HepG2 (cell line): ENCODE measurements at regions not wholly inside any gene's neighbourhood (a gene's known extent, or its start where the extent isn't known, plus 50 kb on each side); places are given as distances from the start of the nearest gene placed in this dataset.

Experiments
- ATAC-seq: fragments of 200-7000 bp; cut with Tn5 transposase; 3 replicates; pipeline ENCODE4 v1.9.1; 2020; ENCODE audit warnings: mild to moderate bottlenecking, moderate library complexity
- BruUV-seq: library from RNA; stranded (reverse); fragments of 400-500 nt; replicated peaks from 2 replicates; lab custom pipeline; 2021; lab: Mats Ljungman, UMichigan
- CTCF ChIA-PET: fragments of 300-600 bp; formaldehyde crosslinking; extraction: SDS; loops from one replicate; lab custom pipeline; 2021; ENCODE audit warnings: low total read pairs, inconsistent platforms, low intra/inter-chr PET ratio; lab: Yijun Ruan, JAX
- POLR2A ChIA-PET: fragments of 350-600 bp; sonication (Branson Sonifier 250); formaldehyde crosslinking; loops from one replicate; lab custom pipeline; 2020; ENCODE audit warnings: antibody characterized with exemption, inconsistent platforms; lab: Yijun Ruan, JAX
- DNase-seq: peaks from one replicate; pipeline ENCODE4 v3.0.0-alpha.2; 2015; ENCODE audit warnings: low spot score
- FAIRE-seq: peaks from 3 replicates; lab custom pipeline; 2011; peaks lifted over from hg19 to GRCh38; lab: Jason Lieb, UNC
- H2AFZ ChIP-seq: one replicate; pipeline ENCODE4 v1.6.1; 2011; ENCODE audit warnings: low read length, inconsistent platforms
- H3K27ac ChIP-seq: fragments of 300-600 bp; 3 replicates; pipeline ENCODE4 v1.8.0; 2011; ENCODE audit warnings: mixed run types, mild to moderate bottlenecking, mixed read lengths, low read length, inconsistent platforms; ENCODE audit not compliant: insufficient read depth; ENCODE audit errors: extremely low read length
- H3K27me3 ChIP-seq, 2 experiments: fragments of 200-600 bp in 1 of 2; 2 replicates in 1 of 2; 3 replicates in 1 of 2; pipeline versions ENCODE4 v1.6.0 to v1.8.0; 2011; ENCODE audit warnings: low read length in 2 of 2, mild to moderate bottlenecking in 2 of 2, moderate library complexity in 2 of 2, inconsistent platforms in 1 of 2; ENCODE audit not compliant: insufficient read depth in 2 of 2, control insufficient read depth in 1 of 2
- H3K36me3 ChIP-seq, 2 experiments: fragments of 200-600 bp in 1 of 2; replicated peaks in 1 of 2; 2 replicates in 1 of 2; 3 replicates in 1 of 2; pipeline versions ENCODE4 v1.5.1 to v1.8.0; 2011; ENCODE audit warnings: low read length in 2 of 2, inconsistent platforms in 1 of 2; ENCODE audit not compliant: insufficient read depth in 2 of 2, control insufficient read depth in 1 of 2
- H3K4me1 ChIP-seq: 2 replicates; pipeline ENCODE4 v1.5.1; 2012; ENCODE audit warnings: low read length, inconsistent platforms; ENCODE audit not compliant: insufficient read depth
- H3K4me2 ChIP-seq: 2 replicates; pipeline ENCODE4 v1.6.0; 2011; ENCODE audit warnings: low read depth, low read length, inconsistent platforms
- H3K4me3 ChIP-seq, 3 experiments: fragments of 200-600 bp in 1 of 3; sonication (generic), shearing (Covaris generic) in 1 of 3; replicated peaks in 1 of 3; 2 replicates each; pipeline ENCODE4 v1.5.1; 2011 to 2016; ENCODE audit warnings: low read length in 3 of 3, inconsistent platforms in 2 of 3, low read depth in 2 of 3, mild to moderate bottlenecking in 2 of 3, control low read depth in 1 of 3, mixed read lengths in 1 of 3; ENCODE audit not compliant: insufficient read depth in 1 of 3
- H3K79me2 ChIP-seq: one replicate; pipeline ENCODE4 v1.6.1; 2011; ENCODE audit warnings: low read length, inconsistent platforms; ENCODE audit not compliant: insufficient read depth
- H3K9ac ChIP-seq: 2 replicates; pipeline ENCODE4 v1.6.0; 2011; ENCODE audit warnings: mild to moderate bottlenecking, low read depth, low read length, inconsistent platforms; ENCODE audit not compliant: insufficient read depth
- H3K9me3 ChIP-seq: 2 replicates; pipeline ENCODE4 v1.5.1; 2012; ENCODE audit warnings: mild to moderate bottlenecking, low read length
- H4K20me1 ChIP-seq: 2 replicates; pipeline ENCODE4 v1.6.0; 2011; ENCODE audit warnings: inconsistent platforms, mild to moderate bottlenecking, low read length, moderate library complexity; ENCODE audit not compliant: insufficient read depth
- CREM ChIP-seq, 2 experiments: sonication (generic) in 1 of 2; formaldehyde crosslinking in 1 of 2; IDR thresholded peaks; 2 replicates each; pipeline versions ENCODE4 v1.4.0 to v1.6.1; 2016 to 2020; ENCODE audit warnings: antibody characterized with exemption in 1 of 2, mild to moderate bottlenecking in 1 of 2, missing genetic modification reagents in 1 of 2
- MYC ChIP-seq: sonication (generic); formaldehyde crosslinking; IDR thresholded peaks from 2 replicates; pipeline ENCODE4 v1.9.0; 2021; ENCODE audit warnings: missing genetic modification reagents, borderline replicate concordance
- ZBTB7B ChIP-seq: sonication (generic); formaldehyde crosslinking; IDR thresholded peaks from 2 replicates; pipeline ENCODE4 v1.4.0; 2020; ENCODE audit warnings: missing genetic modification reagents
- ZNF292 ChIP-seq: sonication (generic); formaldehyde crosslinking; IDR thresholded peaks from 2 replicates; pipeline ENCODE4 v1.8.1; 2022; ENCODE audit warnings: mild to moderate bottlenecking, low read depth, missing genetic modification reagents, borderline replicate concordance
- ZNF605 ChIP-seq: sonication (generic); formaldehyde crosslinking; IDR thresholded peaks from 2 replicates; pipeline ENCODE4 v1.8.0; 2022; ENCODE audit warnings: mild to moderate bottlenecking, missing genetic modification reagents
- ZSCAN25 ChIP-seq: sonication (generic); formaldehyde crosslinking; IDR thresholded peaks from 2 replicates; pipeline ENCODE4 v1.8.0; 2022; ENCODE audit warnings: mild to moderate bottlenecking, missing genetic modification reagents
- WGBS: methylation state at CpG from one replicate; pipeline ENCODE4 v1.1.6; 2017; ENCODE audit warnings: low lambda C conversion rate; 5-methylcytosine and 5-hydroxymethylcytosine counted together
- in situ Hi-C: cut with HindIII; loops from 2 replicates; pipeline ENCODE4 v1.10.0; 2017; ENCODE audit warnings: low pct_unique_long_range_greater_than_20kb; ENCODE audit not compliant: extremely low pct_ligation_motif_present
- intact Hi-C: fragments of 100-400 bp; cut with micrococcal nuclease; formaldehyde crosslinking; loops from one replicate; pipeline ENCODE4 v1.10.0; 2022; ENCODE audit not compliant: unreplicated experiment
- TF ChIP-seq, protein P1 (sequence below), 2 experiments: fragments of 450-650 bp in 1 of 2; sonication (generic) in 1 of 2; formaldehyde crosslinking in 1 of 2; IDR thresholded peaks; 2 replicates each; pipeline versions ENCODE4 v1.6.1 to v1.8.0; 2016 to 2022; ENCODE audit warnings: antibody characterized with exemption in 1 of 2, mild to moderate bottlenecking in 1 of 2, missing genetic modification reagents in 1 of 2
- TF ChIP-seq, protein P2 (sequence below): sonication (generic); formaldehyde crosslinking; IDR thresholded peaks from 2 replicates; pipeline ENCODE4 v1.4.0; 2020; ENCODE audit warnings: mild to moderate bottlenecking, missing genetic modification reagents

DNA sequence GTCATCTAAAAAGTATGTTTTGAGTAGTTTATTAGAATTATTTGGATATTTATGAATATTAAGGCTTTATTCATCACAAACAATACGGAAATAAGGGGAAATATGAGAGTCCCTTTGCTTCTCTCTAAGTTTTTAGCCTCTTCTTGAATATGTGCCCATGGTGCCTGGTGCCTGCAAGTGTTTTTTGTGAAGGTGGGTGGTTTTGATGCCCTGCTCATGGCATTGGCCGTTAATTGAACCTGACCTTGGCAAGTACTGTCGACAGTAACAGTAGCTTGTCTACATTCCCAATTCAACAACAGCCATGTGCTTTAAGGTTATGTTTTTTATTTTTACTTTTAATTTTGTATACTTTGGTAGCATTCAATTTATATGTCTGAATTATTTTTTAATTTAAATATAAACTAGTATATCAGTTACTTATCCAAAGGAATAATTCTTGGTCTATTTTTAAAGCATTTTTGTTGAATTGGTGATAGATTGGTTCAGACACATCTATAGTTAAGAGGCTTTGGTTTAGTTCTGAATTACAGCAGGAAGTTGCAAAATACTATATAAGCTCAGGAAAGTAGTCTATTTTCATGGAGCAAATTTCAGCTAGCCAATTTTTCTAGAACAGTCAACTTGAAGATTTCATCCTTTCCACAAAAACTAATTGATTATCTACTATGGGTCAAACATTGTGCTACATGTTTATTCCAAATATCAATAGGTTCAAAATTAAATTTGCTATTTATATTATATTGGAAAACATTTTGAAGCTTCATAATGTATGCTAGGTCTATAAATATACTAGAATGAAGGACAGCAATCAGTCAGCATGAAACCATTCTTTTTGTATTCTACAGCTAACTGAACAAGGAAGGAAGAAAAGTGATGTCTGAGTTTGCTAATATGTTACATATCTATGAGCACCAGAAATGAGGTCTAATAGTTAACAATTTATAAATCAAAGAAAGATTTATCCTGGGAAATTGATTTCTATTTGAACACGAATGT lies 184.4 kb downstream of the MRPL39 start:
- BruUV-seq = no TSS peak

More for the DNA sequence above, 184.4 kb downstream of the MRPL39 start:
- Histone ChIP-seq H3K4me1 (no peaks in the 10 kb centered on the region), H4K20me1 (no peaks in the 10 kb centered on the region), H3K79me2 (no peaks in the 10 kb centered on the region), H3K9me3 (peaks cover 61% of the 10 kb centered on the region), H3K27ac (no peak overlapping the region), H3K4me2 (no peak overlapping the region), H3K36me3 (no peaks in the 10 kb centered on the region)
- 15% methylated on average over 4 of the region's 4 CpGs for WGBS
- DNase-seq = no peak
- TF ChIP-seq ZBTB7B (no peak), ZNF292 (CRISPR knock-in tag) (no peak), CREM (IDR thresholded peaks at IDR 0.05) (no peak), CREM (CRISPR knock-in tag; IDR thresholded peaks at IDR 0.05) (no peak), MYC (CRISPR knock-in tag) (no peak), ZSCAN25 (CRISPR knock-in tag) (no peak), ZNF605 (CRISPR knock-in tag) (no peak)
- TF ChIP-seq, protein P1, sequence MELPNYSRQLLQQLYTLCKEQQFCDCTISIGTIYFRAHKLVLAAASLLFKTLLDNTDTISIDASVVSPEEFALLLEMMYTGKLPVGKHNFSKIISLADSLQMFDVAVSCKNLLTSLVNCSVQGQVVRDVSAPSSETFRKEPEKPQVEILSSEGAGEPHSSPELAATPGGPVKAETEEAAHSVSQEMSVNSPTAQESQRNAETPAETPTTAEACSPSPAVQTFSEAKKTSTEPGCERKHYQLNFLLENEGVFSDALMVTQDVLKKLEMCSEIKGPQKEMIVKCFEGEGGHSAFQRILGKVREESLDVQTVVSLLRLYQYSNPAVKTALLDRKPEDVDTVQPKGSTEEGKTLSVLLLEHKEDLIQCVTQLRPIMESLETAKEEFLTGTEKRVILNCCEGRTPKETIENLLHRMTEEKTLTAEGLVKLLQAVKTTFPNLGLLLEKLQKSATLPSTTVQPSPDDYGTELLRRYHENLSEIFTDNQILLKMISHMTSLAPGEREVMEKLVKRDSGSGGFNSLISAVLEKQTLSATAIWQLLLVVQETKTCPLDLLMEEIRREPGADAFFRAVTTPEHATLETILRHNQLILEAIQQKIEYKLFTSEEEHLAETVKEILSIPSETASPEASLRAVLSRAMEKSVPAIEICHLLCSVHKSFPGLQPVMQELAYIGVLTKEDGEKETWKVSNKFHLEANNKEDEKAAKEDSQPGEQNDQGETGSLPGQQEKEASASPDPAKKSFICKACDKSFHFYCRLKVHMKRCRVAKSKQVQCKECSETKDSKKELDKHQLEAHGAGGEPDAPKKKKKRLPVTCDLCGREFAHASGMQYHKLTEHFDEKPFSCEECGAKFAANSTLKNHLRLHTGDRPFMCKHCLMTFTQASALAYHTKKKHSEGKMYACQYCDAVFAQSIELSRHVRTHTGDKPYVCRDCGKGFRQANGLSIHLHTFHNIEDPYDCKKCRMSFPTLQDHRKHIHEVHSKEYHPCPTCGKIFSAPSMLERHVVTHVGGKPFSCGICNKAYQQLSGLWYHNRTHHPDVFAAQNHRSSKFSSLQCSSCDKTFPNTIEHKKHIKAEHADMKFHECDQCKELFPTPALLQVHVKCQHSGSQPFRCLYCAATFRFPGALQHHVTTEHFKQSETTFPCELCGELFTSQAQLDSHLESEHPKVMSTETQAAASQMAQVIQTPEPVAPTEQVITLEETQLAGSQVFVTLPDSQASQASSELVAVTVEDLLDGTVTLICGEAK (IDR thresholded peaks at IDR 0.05) = no peak
- TF ChIP-seq, protein P1 (CRISPR knock-in tag; IDR thresholded peaks at IDR 0.05) = no peak
- TF ChIP-seq, protein P2, sequence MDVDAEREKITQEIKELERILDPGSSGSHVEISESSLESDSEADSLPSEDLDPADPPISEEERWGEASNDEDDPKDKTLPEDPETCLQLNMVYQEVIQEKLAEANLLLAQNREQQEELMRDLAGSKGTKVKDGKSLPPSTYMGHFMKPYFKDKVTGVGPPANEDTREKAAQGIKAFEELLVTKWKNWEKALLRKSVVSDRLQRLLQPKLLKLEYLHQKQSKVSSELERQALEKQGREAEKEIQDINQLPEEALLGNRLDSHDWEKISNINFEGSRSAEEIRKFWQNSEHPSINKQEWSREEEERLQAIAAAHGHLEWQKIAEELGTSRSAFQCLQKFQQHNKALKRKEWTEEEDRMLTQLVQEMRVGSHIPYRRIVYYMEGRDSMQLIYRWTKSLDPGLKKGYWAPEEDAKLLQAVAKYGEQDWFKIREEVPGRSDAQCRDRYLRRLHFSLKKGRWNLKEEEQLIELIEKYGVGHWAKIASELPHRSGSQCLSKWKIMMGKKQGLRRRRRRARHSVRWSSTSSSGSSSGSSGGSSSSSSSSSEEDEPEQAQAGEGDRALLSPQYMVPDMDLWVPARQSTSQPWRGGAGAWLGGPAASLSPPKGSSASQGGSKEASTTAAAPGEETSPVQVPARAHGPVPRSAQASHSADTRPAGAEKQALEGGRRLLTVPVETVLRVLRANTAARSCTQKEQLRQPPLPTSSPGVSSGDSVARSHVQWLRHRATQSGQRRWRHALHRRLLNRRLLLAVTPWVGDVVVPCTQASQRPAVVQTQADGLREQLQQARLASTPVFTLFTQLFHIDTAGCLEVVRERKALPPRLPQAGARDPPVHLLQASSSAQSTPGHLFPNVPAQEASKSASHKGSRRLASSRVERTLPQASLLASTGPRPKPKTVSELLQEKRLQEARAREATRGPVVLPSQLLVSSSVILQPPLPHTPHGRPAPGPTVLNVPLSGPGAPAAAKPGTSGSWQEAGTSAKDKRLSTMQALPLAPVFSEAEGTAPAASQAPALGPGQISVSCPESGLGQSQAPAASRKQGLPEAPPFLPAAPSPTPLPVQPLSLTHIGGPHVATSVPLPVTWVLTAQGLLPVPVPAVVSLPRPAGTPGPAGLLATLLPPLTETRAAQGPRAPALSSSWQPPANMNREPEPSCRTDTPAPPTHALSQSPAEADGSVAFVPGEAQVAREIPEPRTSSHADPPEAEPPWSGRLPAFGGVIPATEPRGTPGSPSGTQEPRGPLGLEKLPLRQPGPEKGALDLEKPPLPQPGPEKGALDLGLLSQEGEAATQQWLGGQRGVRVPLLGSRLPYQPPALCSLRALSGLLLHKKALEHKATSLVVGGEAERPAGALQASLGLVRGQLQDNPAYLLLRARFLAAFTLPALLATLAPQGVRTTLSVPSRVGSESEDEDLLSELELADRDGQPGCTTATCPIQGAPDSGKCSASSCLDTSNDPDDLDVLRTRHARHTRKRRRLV = no peak
- TF ChIP-seq, all 625 proteins: peak for 0
- ATAC-seq (no peak), FAIRE-seq (no peak)
- intact Hi-C loops = no loop called here
- CTCF ChIA-PET = no interaction called here
- in situ Hi-C loops = no loop called here
- no peak overlapping the region for H3K9ac ChIP-seq
- POLR2A ChIA-PET = no interaction called here
- H3K27me3 ChIP-seq = no peaks in the 10 kb centered on the region; a peak in 1 of 5 replicates
- no peak overlapping the region for H3K4me3 ChIP-seq
- H2AFZ ChIP-seq = no peak overlapping the region
